ENCODE measurements at regions not wholly inside any gene's neighbourhood (a gene's known extent, or its start where the extent isn't known, plus 50 kb on each side); places are given as distances from the start of the nearest gene placed in this dataset.
"Not testable (repeated sequence)": the region's sequence is repeated elsewhere in the genome, so short reads cannot be mapped to it uniquely, and the experiment has no call there.

- DNase-seq, result no peak
These were observed 746.6 kb upstream of the ADGRB3 start for GRCh38 chr6:67888546-67888885.

GRCh38 chr6:67887747-67888545, 747.1 kb upstream of the ADGRB3 start:
- DNase-seq, result no peak

GRCh38 chr6:67887419-67887746, 747.7 kb upstream of the ADGRB3 start:
- no peak for DNase-seq

- DNase-seq, result no peak
These were observed 748.2 kb upstream of the ADGRB3 start for GRCh38 chr6:67886840-67887292.

- DNase-seq, result no peak
These were observed 748.9 kb upstream of the ADGRB3 start for GRCh38 chr6:67886036-67886707.

GRCh38 chr6:67885081-67886033, 749.7 kb upstream of the ADGRB3 start:
- DNase-seq, result no peak

- DNase-seq, result no peak
These were observed 750.6 kb upstream of the ADGRB3 start for GRCh38 chr6:67884442-67884841.

GRCh38 chr6:67883500-67884366, 751.3 kb upstream of the ADGRB3 start:
- DNase-seq, result no peak

- DNase-seq, result no peak
These were observed 752.4 kb upstream of the ADGRB3 start for GRCh38 chr6:67882436-67883311.

GRCh38 chr6:67881706-67882065, 753.4 kb upstream of the ADGRB3 start:
- DNase-seq, result no peak

GRCh38 chr6:67880939-67881705, 754.0 kb upstream of the ADGRB3 start:
- DNase-seq, result no peak

- not testable (repeated sequence) for DNase-seq
These were observed 754.7 kb upstream of the ADGRB3 start for GRCh38 chr6:67880343-67880742.

GRCh38 chr6:67879928-67880327, 755.2 kb upstream of the ADGRB3 start:
- DNase-seq, result not testable (repeated sequence)

- not testable (repeated sequence) for DNase-seq
These were observed 755.8 kb upstream of the ADGRB3 start for GRCh38 chr6:67879105-67879904.

GRCh38 chr6:67878216-67878615, 756.9 kb upstream of the ADGRB3 start:
- not testable (repeated sequence) for DNase-seq

GRCh38 chr6:67877288-67877687, 757.8 kb upstream of the ADGRB3 start:
- no peak for DNase-seq

- DNase-seq, result no peak
These were observed 759.2 kb upstream of the ADGRB3 start for GRCh38 chr6:67875877-67876383.

- DNase-seq, result no peak
These were observed 764.8 kb upstream of the ADGRB3 start for GRCh38 chr6:67870321-67870720.

GRCh38 chr6:67863346-67863745, 771.7 kb upstream of the ADGRB3 start:
- no peak for DNase-seq

All from retina (tissue), 1 donor.